ENCODE measurements at regions not wholly inside any gene's neighbourhood (a gene's known extent, or its start where the extent isn't known, plus 50 kb on each side); places are given as distances from the start of the nearest gene placed in this dataset.

GRCh38 chr5:124451721-124452383, 294.6 kb downstream of the ZNF608 start:
- H3K27ac Mint-ChIP-seq = peak overlapping the region in 1 of 3 experiments; percentile 20
- peaks cover 14% of the 10 kb centered on the region for H3K4me1 Mint-ChIP-seq

GRCh38 chr5:124446120-124446519, 300.3 kb downstream of the ZNF608 start:
- no peak for TF ChIP-seq CTCF (IDR thresholded peaks at IDR 0.05; ENCODE audit: unreplicated experiment in 3 of 3)
- no peak overlapping the region for H3K4me3 Mint-ChIP-seq

More at GRCh38 chr5:124451721-124452383, 294.6 kb downstream of the ZNF608 start:
- Mint-ChIP-seq H3K9me3 (no peaks in the 10 kb centered on the region), H3K36me3 (ENCODE audit: low read depth) (no peaks in the 10 kb centered on the region), H3K4me3 (no peak overlapping the region), H3K27me3 (ENCODE audit: low read depth) (peaks cover 14% of the 10 kb centered on the region)
- TF ChIP-seq CTCF (IDR thresholded peaks at IDR 0.05; ENCODE audit: unreplicated experiment in 3 of 3) = no peak

GRCh38 chr5:124445070-124445619, 301.3 kb downstream of the ZNF608 start:
- Mint-ChIP-seq H3K27me3 (ENCODE audit: low read depth) (no peaks in the 10 kb centered on the region), H3K36me3 (ENCODE audit: low read depth) (no peaks in the 10 kb centered on the region), H3K27ac (peak overlapping the region in 1 of 3 experiments; percentile 24), H3K4me1 (peaks cover 31% of the 10 kb centered on the region), H3K4me3 (no peak overlapping the region), H3K9me3 (peaks cover 2% of the 10 kb centered on the region)
- no peak for TF ChIP-seq CTCF (IDR thresholded peaks at IDR 0.05; ENCODE audit: unreplicated experiment in 3 of 3)

More at GRCh38 chr5:124446120-124446519, 300.3 kb downstream of the ZNF608 start:
- no peaks in the 10 kb centered on the region for H3K9me3 Mint-ChIP-seq
- peaks cover 9% of the 10 kb centered on the region for H3K27me3 Mint-ChIP-seq (ENCODE audit: low read depth)
- peak overlapping the region in 1 of 3 experiments; percentile 17 for H3K27ac Mint-ChIP-seq
- H3K36me3 Mint-ChIP-seq (ENCODE audit: low read depth) = no peaks in the 10 kb centered on the region
- peaks cover 31% of the 10 kb centered on the region for H3K4me1 Mint-ChIP-seq

GRCh38 chr5:124444147-124444775, 302.2 kb downstream of the ZNF608 start:
- Mint-ChIP-seq H3K4me1 (peaks cover 32% of the 10 kb centered on the region), H3K27me3 (ENCODE audit: low read depth) (no peaks in the 10 kb centered on the region), H3K36me3 (ENCODE audit: low read depth) (no peaks in the 10 kb centered on the region), H3K27ac (no peak overlapping the region), H3K4me3 (no peak overlapping the region), H3K9me3 (peaks cover 3% of the 10 kb centered on the region)
- TF ChIP-seq CTCF (IDR thresholded peaks at IDR 0.05; ENCODE audit: unreplicated experiment in 3 of 3) = no peak

GRCh38 chr5:124440471-124440870, 306.0 kb downstream of the ZNF608 start:
- TF ChIP-seq CTCF (IDR thresholded peaks at IDR 0.05; ENCODE audit: unreplicated experiment in 3 of 3) = no peak
- Mint-ChIP-seq H3K9me3 (peaks cover 8% of the 10 kb centered on the region), H3K27ac (no peak overlapping the region)

More at GRCh38 chr5:124440471-124440870, 306.0 kb downstream of the ZNF608 start:
- H3K36me3 Mint-ChIP-seq (ENCODE audit: low read depth) = no peaks in the 10 kb centered on the region
- peaks cover 18% of the 10 kb centered on the region for H3K4me1 Mint-ChIP-seq
- no peaks in the 10 kb centered on the region for H3K27me3 Mint-ChIP-seq (ENCODE audit: low read depth)
- no peak overlapping the region for H3K4me3 Mint-ChIP-seq

Measured in nephron (organoid).